ENCODE measurements at regions not wholly inside any gene's neighbourhood (a gene's known extent, or its start where the extent isn't known, plus 50 kb on each side); places are given as distances from the start of the nearest gene placed in this dataset.
"Not testable (repeated sequence)": the region's sequence is repeated elsewhere in the genome, so short reads cannot be mapped to it uniquely, and the experiment has no call there.

- DNase-seq, result no peak
Observed at GRCh38 chr22:47497666-47498065, 735.2 kb downstream of the TBC1D22A start.

GRCh38 chr22:47495110-47495509 lies 732.7 kb downstream of the TBC1D22A start:
- DNase-seq, result no peak

GRCh38 chr22:47488131-47488530 lies 725.7 kb downstream of the TBC1D22A start:
- not testable (repeated sequence) for DNase-seq

GRCh38 chr22:47486569-47487312 lies 724.3 kb downstream of the TBC1D22A start:
- DNase-seq, result no peak

- no peak for DNase-seq
Observed at GRCh38 chr22:47484960-47485569, 722.6 kb downstream of the TBC1D22A start.

GRCh38 chr22:47476231-47476630 lies 713.8 kb downstream of the TBC1D22A start:
- DNase-seq, result no peak

GRCh38 chr22:47474895-47475294 lies 712.4 kb downstream of the TBC1D22A start:
- DNase-seq, result no peak

GRCh38 chr22:47474464-47474863 lies 712.0 kb downstream of the TBC1D22A start:
- no peak for DNase-seq

GRCh38 chr22:47472636-47473035 lies 710.2 kb downstream of the TBC1D22A start:
- DNase-seq, result no peak

- no peak for DNase-seq
Observed at GRCh38 chr22:47471406-47471805, 709.0 kb downstream of the TBC1D22A start.

- DNase-seq, result no peak
Observed at GRCh38 chr22:47465809-47466208, 703.4 kb downstream of the TBC1D22A start.

GRCh38 chr22:47465222-47465621 lies 702.8 kb downstream of the TBC1D22A start:
- no peak for DNase-seq

- DNase-seq, result no peak
Observed at GRCh38 chr22:47463220-47463619, 700.8 kb downstream of the TBC1D22A start.

- no peak for DNase-seq
Observed at GRCh38 chr22:47460861-47461260, 698.4 kb downstream of the TBC1D22A start.

- no peak for DNase-seq
Observed at GRCh38 chr22:47460176-47460575, 697.7 kb downstream of the TBC1D22A start.

GRCh38 chr22:47458348-47458747 lies 695.9 kb downstream of the TBC1D22A start:
- DNase-seq, result no peak

- no peak for DNase-seq
Observed at GRCh38 chr22:47457509-47458300, 695.3 kb downstream of the TBC1D22A start.

GRCh38 chr22:47457021-47457420 lies 694.6 kb downstream of the TBC1D22A start:
- no peak for DNase-seq

GRCh38 chr22:47456031-47456430 lies 693.6 kb downstream of the TBC1D22A start:
- no peak for DNase-seq

GRCh38 chr22:47453049-47453448 lies 690.6 kb downstream of the TBC1D22A start:
- no peak for DNase-seq

- DNase-seq, result no peak
Observed at GRCh38 chr22:47452184-47452583, 689.7 kb downstream of the TBC1D22A start.

GRCh38 chr22:47450876-47451475 lies 688.5 kb downstream of the TBC1D22A start:
- DNase-seq, result no peak

- DNase-seq, result no peak
Observed at GRCh38 chr22:47449508-47450270, 687.2 kb downstream of the TBC1D22A start.

Data from EL (cell line).